ENCODE measurements at regions not wholly inside any gene's neighbourhood (a gene's known extent, or its start where the extent isn't known, plus 50 kb on each side); places are given as distances from the start of the nearest gene placed in this dataset.

DNA sequence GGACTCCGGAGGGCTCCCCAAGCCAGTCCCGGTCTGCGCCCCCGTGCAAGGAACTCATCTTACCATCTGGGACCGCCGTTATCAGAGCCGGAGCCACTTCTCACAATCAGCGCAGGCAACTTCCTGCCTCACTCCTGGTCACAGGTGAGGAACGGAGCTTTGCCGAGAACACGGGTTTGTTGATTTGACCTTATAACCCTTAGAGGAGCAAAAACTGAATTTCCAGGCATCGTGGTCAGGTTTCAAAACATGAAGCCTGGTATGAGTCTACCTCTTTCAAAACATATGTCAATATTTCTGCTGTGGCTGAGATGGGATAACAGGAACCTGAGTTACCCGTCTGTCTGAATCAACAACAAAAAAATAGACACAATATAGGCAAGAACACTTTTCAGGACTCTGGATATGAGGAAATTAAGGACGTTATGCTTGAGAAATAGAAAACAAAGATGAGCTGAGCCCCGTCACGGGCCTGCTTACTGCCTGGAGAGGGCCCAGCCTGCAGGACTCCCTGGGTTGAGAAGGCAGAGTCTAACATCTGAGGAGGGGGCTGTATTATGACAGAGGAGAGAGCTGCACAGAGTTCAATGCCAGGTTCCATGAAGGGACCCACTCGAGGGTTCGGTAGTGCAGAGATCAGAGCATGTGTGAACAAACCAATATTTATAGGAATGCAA lies 148.7 kb downstream of the NDUFA10 start:
- WGBS: 45% methylated on average over 18 of the region's 18 CpGs

DNA sequence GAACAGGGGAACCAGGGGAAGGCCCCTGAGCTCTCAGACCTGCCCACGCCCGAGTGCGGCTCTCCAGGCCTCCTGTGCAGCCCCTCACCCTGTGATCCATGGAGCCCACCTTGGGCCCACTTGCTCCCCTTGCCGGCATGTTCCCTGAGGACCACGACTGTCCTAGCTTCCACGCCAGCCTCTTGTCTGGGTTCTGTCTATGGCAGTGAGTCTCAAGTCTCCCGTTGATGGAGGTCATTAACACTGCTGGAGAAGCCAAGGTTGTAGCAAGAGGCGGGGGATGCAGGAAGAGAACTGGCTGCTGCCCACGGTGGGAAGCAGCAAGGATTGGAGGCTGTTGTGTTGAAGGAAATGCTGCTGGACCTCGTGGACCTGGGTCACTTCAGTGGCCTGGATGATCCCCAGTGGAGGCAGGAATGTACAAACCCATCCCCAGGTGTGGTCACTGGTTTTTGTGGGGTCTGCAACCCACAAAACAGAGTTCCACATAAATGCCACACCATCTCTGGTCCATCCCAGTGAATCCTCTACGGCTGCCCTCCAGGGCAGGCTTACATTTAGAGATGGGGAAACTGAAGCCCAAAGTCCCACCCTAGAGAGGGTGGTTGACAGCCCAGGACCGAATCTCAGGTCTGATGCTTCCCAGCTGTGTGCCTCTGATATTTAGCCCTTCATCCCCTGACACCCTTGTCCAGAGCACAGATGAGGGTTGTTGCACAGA lies 150.3 kb downstream of the NDUFA10 start:
- Histone ChIP-seq H3K9me3 (ENCODE audit: control insufficient read depth in 4 of 4, low read length in 3 of 4) (no peaks in the 10 kb centered on the region), H3K27ac (ENCODE audit: low read depth in 1 of 2, low read length in 2 of 2) (no peak overlapping the region), H3K36me3 (ENCODE audit: control insufficient read depth in 4 of 4, insufficient read depth in 3 of 4, low read depth in 1 of 4, low read length in 3 of 4) (no peaks in the 10 kb centered on the region), H3K27me3 (ENCODE audit: control insufficient read depth in 4 of 4, insufficient read depth in 4 of 4, low read length in 3 of 4) (no peaks in the 10 kb centered on the region), H3K9ac (ENCODE audit: low read depth in 1 of 2, low read length in 2 of 2) (no peak overlapping the region), H3K4me1 (ENCODE audit: control insufficient read depth in 4 of 4, insufficient read depth in 4 of 4, low read length in 3 of 4) (no peaks in the 10 kb centered on the region), H3K4me3 (ENCODE audit: low read depth in 1 of 3, low read length in 3 of 3) (no peak overlapping the region)
- no peak for TF ChIP-seq FOXA2 (IDR thresholded peaks at IDR 0.05)
- no peak for TF ChIP-seq YY1 (IDR thresholded peaks at IDR 0.05)
- TF ChIP-seq, protein P1, sequence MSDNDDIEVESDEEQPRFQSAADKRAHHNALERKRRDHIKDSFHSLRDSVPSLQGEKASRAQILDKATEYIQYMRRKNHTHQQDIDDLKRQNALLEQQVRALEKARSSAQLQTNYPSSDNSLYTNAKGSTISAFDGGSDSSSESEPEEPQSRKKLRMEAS (IDR thresholded peaks at IDR 0.05): no peak
- TF ChIP-seq TAF1 (conservative IDR thresholded peaks at IDR 0.05): no peak
- TF ChIP-seq FOXA1 (IDR thresholded peaks at IDR 0.05): no peak
- no peak for TF ChIP-seq HNF4G (IDR thresholded peaks at IDR 0.05)
- TF ChIP-seq HNF4A (conservative IDR thresholded peaks at IDR 0.05): no peak
- TF ChIP-seq, protein P2, sequence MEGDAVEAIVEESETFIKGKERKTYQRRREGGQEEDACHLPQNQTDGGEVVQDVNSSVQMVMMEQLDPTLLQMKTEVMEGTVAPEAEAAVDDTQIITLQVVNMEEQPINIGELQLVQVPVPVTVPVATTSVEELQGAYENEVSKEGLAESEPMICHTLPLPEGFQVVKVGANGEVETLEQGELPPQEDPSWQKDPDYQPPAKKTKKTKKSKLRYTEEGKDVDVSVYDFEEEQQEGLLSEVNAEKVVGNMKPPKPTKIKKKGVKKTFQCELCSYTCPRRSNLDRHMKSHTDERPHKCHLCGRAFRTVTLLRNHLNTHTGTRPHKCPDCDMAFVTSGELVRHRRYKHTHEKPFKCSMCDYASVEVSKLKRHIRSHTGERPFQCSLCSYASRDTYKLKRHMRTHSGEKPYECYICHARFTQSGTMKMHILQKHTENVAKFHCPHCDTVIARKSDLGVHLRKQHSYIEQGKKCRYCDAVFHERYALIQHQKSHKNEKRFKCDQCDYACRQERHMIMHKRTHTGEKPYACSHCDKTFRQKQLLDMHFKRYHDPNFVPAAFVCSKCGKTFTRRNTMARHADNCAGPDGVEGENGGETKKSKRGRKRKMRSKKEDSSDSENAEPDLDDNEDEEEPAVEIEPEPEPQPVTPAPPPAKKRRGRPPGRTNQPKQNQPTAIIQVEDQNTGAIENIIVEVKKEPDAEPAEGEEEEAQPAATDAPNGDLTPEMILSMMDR (IDR thresholded peaks at IDR 0.05; ENCODE audit: low read depth, low read length, missing input control): no peak
- 85% methylated on average over 12 of the region's 12 CpGs for WGBS
- DNase-seq (ENCODE audit: low spot score): peak; percentile 13

More for the DNA sequence above, 148.7 kb downstream of the NDUFA10 start:
- no peaks in the 10 kb centered on the region for H3K36me3 ChIP-seq (ENCODE audit: control insufficient read depth in 4 of 4, insufficient read depth in 3 of 4, low read depth in 1 of 4, low read length in 3 of 4)
- H3K4me1 ChIP-seq (ENCODE audit: control insufficient read depth in 4 of 4, insufficient read depth in 4 of 4, low read length in 3 of 4): no peaks in the 10 kb centered on the region
- H3K27ac ChIP-seq (ENCODE audit: low read depth in 1 of 2, low read length in 2 of 2): no peak overlapping the region
- no peak overlapping the region for H3K4me3 ChIP-seq (ENCODE audit: low read depth in 1 of 3, low read length in 3 of 3)
- H3K9ac ChIP-seq (ENCODE audit: low read depth in 1 of 2, low read length in 2 of 2): no peak overlapping the region
- TF ChIP-seq, protein P3, sequence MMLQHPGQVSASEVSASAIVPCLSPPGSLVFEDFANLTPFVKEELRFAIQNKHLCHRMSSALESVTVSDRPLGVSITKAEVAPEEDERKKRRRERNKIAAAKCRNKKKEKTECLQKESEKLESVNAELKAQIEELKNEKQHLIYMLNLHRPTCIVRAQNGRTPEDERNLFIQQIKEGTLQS (IDR thresholded peaks at IDR 0.05): no peak
- TF ChIP-seq, protein P4, sequence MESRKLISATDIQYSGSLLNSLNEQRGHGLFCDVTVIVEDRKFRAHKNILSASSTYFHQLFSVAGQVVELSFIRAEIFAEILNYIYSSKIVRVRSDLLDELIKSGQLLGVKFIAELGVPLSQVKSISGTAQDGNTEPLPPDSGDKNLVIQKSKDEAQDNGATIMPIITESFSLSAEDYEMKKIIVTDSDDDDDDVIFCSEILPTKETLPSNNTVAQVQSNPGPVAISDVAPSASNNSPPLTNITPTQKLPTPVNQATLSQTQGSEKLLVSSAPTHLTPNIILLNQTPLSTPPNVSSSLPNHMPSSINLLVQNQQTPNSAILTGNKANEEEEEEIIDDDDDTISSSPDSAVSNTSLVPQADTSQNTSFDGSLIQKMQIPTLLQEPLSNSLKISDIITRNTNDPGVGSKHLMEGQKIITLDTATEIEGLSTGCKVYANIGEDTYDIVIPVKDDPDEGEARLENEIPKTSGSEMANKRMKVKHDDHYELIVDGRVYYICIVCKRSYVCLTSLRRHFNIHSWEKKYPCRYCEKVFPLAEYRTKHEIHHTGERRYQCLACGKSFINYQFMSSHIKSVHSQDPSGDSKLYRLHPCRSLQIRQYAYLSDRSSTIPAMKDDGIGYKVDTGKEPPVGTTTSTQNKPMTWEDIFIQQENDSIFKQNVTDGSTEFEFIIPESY (IDR thresholded peaks at IDR 0.05): no peak
- no peak for TF ChIP-seq SP1 (IDR thresholded peaks at IDR 0.05)
- TF ChIP-seq HNF4G (IDR thresholded peaks at IDR 0.05): no peak
- TF ChIP-seq NR2F2 (IDR thresholded peaks at IDR 0.05): no peak
- TF ChIP-seq, protein P2 (IDR thresholded peaks at IDR 0.05; ENCODE audit: low read depth, low read length, missing input control): no peak
- TF ChIP-seq GABPA (IDR thresholded peaks at IDR 0.05 in 1 of 2, conservative IDR thresholded peaks at IDR 0.05 in 1 of 2): no peak
- TF ChIP-seq, protein P5, sequence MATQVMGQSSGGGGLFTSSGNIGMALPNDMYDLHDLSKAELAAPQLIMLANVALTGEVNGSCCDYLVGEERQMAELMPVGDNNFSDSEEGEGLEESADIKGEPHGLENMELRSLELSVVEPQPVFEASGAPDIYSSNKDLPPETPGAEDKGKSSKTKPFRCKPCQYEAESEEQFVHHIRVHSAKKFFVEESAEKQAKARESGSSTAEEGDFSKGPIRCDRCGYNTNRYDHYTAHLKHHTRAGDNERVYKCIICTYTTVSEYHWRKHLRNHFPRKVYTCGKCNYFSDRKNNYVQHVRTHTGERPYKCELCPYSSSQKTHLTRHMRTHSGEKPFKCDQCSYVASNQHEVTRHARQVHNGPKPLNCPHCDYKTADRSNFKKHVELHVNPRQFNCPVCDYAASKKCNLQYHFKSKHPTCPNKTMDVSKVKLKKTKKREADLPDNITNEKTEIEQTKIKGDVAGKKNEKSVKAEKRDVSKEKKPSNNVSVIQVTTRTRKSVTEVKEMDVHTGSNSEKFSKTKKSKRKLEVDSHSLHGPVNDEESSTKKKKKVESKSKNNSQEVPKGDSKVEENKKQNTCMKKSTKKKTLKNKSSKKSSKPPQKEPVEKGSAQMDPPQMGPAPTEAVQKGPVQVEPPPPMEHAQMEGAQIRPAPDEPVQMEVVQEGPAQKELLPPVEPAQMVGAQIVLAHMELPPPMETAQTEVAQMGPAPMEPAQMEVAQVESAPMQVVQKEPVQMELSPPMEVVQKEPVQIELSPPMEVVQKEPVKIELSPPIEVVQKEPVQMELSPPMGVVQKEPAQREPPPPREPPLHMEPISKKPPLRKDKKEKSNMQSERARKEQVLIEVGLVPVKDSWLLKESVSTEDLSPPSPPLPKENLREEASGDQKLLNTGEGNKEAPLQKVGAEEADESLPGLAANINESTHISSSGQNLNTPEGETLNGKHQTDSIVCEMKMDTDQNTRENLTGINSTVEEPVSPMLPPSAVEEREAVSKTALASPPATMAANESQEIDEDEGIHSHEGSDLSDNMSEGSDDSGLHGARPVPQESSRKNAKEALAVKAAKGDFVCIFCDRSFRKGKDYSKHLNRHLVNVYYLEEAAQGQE (IDR thresholded peaks at IDR 0.05): no peak
- no peak for TF ChIP-seq FOXA2 (IDR thresholded peaks at IDR 0.05)
- DNase-seq (ENCODE audit: low spot score): peak; percentile 33
- no peaks in the 10 kb centered on the region for H3K9me3 ChIP-seq (ENCODE audit: control insufficient read depth in 4 of 4, low read length in 3 of 4)
- no peaks in the 10 kb centered on the region for H3K27me3 ChIP-seq (ENCODE audit: control insufficient read depth in 4 of 4, insufficient read depth in 4 of 4, low read length in 3 of 4)

Measured in liver (tissue), 8 donors.